Breast epithelium (tissue), 4 donors: ENCODE measurements at regions not wholly inside any gene's neighbourhood (a gene's known extent, or its start where the extent isn't known, plus 50 kb on each side); places are given as distances from the start of the nearest gene placed in this dataset.

Experiments used
- DNase-seq, 2 donors: peaks; one replicate each; pipeline ENCODE4 v3.0.0-alpha.2; 2019; ENCODE audit warnings: low spot score in 2 of 2
- H3K27ac ChIP-seq, 2 donors: fragments of 200-600 bp; sonication (generic) in 1 of 2; one replicate each; pipeline ENCODE4 v1.5.1; 2016 to 2019; ENCODE audit warnings: mild to moderate bottlenecking in 1 of 2
- H3K27me3 ChIP-seq, 2 donors: fragments of 200-600 bp; sonication (generic) in 1 of 2; one replicate each; pipeline versions ENCODE4 v1.5.1 to v1.6.0; 2017 to 2019; ENCODE audit warnings: control low read depth in 1 of 2, mild to moderate bottlenecking in 1 of 2
- H3K36me3 ChIP-seq: fragments of 200-600 bp; one replicate; pipeline ENCODE4 v1.5.1; 2019
- H3K4me1 ChIP-seq, 2 donors: fragments of 200-600 bp; sonication (generic); one replicate each; pipeline ENCODE4 v1.5.1; 2016 to 2019; ENCODE audit warnings: control low read depth in 1 of 2
- H3K4me3 ChIP-seq, 3 donors: fragments of 200-600 bp; sonication (generic); 1 replicate in 2 of 3; 2 replicates in 1 of 3; pipeline ENCODE4 v1.5.1; 2016 to 2019; ENCODE audit warnings: mild to moderate bottlenecking in 3 of 3, moderate library complexity in 2 of 3
- H3K9me3 ChIP-seq, 2 donors: fragments of 200-600 bp; sonication (generic) in 1 of 2; one replicate each; pipeline ENCODE4 v1.5.1; 2016 to 2019; ENCODE audit warnings: control low read depth in 1 of 2
- CTCF ChIP-seq, 3 donors: fragments of 450-650 bp; IDR thresholded peaks; one replicate each; pipeline ENCODE4 v1.5.1; 2016 to 2017; ENCODE audit warnings: antibody characterized with exemption in 3 of 3, mild to moderate bottlenecking in 3 of 3, moderate library complexity in 3 of 3
- POLR2A ChIP-seq: fragments of 450-650 bp; IDR thresholded peaks from one replicate; pipeline ENCODE4 v1.6.1; 2016; ENCODE audit warnings: antibody characterized with exemption, mild to moderate bottlenecking, moderate library complexity
- POLR2AphosphoS5 ChIP-seq, 3 donors: sonication (generic); formaldehyde crosslinking; IDR thresholded peaks; one replicate each; pipeline ENCODE4 v1.6.1; 2017; ENCODE audit warnings: antibody characterized with exemption in 3 of 3
- intact Hi-C: fragments of 100-400 bp; cut with DNase I; formaldehyde crosslinking; loops from one replicate; pipeline ENCODE4 v1.15.1; 2023; ENCODE audit warnings: low total_unique reads

GRCh38 chr11:110032957-110033570 lies 60.1 kb upstream of the ZC3H12C start:
- no peak for DNase-seq
- intact Hi-C loops: no loop called here
- Histone ChIP-seq H3K4me3 (no peak overlapping the region), H3K4me1 (no peaks in the 10 kb centered on the region), H3K9me3 (no peaks in the 10 kb centered on the region), H3K36me3 (no peaks in the 10 kb centered on the region), H3K27me3 (peaks cover 0 to 2% of the 10 kb centered on the region in 2 donors), H3K27ac (no peak overlapping the region)
- TF ChIP-seq POLR2A (no peak), POLR2AphosphoS5 (IDR thresholded peaks at IDR 0.05) (no peak), CTCF (IDR thresholded peaks at IDR 0.05) (no peak)

- intact Hi-C loops: no loop called here
- H3K27me3 ChIP-seq: no peaks in the 10 kb centered on the region
- TF ChIP-seq POLR2AphosphoS5 (IDR thresholded peaks at IDR 0.05): no peak
- no peak for TF ChIP-seq CTCF (IDR thresholded peaks at IDR 0.05)
- TF ChIP-seq POLR2A: no peak
- no peak overlapping the region for H3K4me3 ChIP-seq
- DNase-seq: no peak
- H3K4me1 ChIP-seq: no peaks in the 10 kb centered on the region
- no peaks in the 10 kb centered on the region for H3K9me3 ChIP-seq
- H3K36me3 ChIP-seq: no peaks in the 10 kb centered on the region
- no peak overlapping the region for H3K27ac ChIP-seq
These were observed 58.4 kb upstream of the ZC3H12C start for GRCh38 chr11:110034806-110035205.

- intact Hi-C loops: no loop called here
- H3K27ac ChIP-seq: no peak overlapping the region
- no peaks in the 10 kb centered on the region for H3K27me3 ChIP-seq
- DNase-seq: no peak
- no peaks in the 10 kb centered on the region for H3K36me3 ChIP-seq
- TF ChIP-seq POLR2A (no peak), CTCF (IDR thresholded peaks at IDR 0.05) (no peak), POLR2AphosphoS5 (IDR thresholded peaks at IDR 0.05) (no peak)
- no peaks in the 10 kb centered on the region for H3K4me1 ChIP-seq
- H3K4me3 ChIP-seq: no peak overlapping the region
- no peaks in the 10 kb centered on the region for H3K9me3 ChIP-seq
These were observed 57.8 kb upstream of the ZC3H12C start for GRCh38 chr11:110035357-110035756.

GRCh38 chr11:110038201-110038600 lies 55.0 kb upstream of the ZC3H12C start:
- Histone ChIP-seq H3K27ac (no peak overlapping the region), H3K27me3 (no peaks in the 10 kb centered on the region), H3K9me3 (no peaks in the 10 kb centered on the region), H3K4me3 (no peak overlapping the region), H3K36me3 (no peaks in the 10 kb centered on the region), H3K4me1 (no peaks in the 10 kb centered on the region)
- TF ChIP-seq CTCF (IDR thresholded peaks at IDR 0.05) (no peak), POLR2AphosphoS5 (IDR thresholded peaks at IDR 0.05) (no peak), POLR2A (no peak)
- DNase-seq: no peak
- intact Hi-C loops: no loop called here
